Esophagus squamous epithelium (tissue), 4 donors: ENCODE measurements at regions not wholly inside any gene's neighbourhood (a gene's known extent, or its start where the extent isn't known, plus 50 kb on each side); places are given as distances from the start of the nearest gene placed in this dataset.
"Not testable (repeated sequence)": the region's sequence is repeated elsewhere in the genome, so short reads cannot be mapped to it uniquely, and the experiment has no call there.

ENCODE experiments used
- CTCF ChIP-seq, 6 experiments: fragments of 450-650 bp in 4 of 6; fragments of 200-600 bp in 2 of 6; sonication (generic) in 2 of 6; IDR thresholded peaks; one replicate each; pipeline ENCODE4 v1.5.1; 2016 to 2019; ENCODE audit warnings: antibody characterized with exemption in 6 of 6, mild to moderate bottlenecking in 4 of 6, moderate library complexity in 4 of 6
- POLR2A ChIP-seq, 4 donors: fragments of 450-650 bp; IDR thresholded peaks; one replicate each; pipeline ENCODE4 v1.6.1; 2017; ENCODE audit warnings: antibody characterized with exemption in 4 of 4, mild to moderate bottlenecking in 4 of 4, moderate library complexity in 3 of 4

DNA sequence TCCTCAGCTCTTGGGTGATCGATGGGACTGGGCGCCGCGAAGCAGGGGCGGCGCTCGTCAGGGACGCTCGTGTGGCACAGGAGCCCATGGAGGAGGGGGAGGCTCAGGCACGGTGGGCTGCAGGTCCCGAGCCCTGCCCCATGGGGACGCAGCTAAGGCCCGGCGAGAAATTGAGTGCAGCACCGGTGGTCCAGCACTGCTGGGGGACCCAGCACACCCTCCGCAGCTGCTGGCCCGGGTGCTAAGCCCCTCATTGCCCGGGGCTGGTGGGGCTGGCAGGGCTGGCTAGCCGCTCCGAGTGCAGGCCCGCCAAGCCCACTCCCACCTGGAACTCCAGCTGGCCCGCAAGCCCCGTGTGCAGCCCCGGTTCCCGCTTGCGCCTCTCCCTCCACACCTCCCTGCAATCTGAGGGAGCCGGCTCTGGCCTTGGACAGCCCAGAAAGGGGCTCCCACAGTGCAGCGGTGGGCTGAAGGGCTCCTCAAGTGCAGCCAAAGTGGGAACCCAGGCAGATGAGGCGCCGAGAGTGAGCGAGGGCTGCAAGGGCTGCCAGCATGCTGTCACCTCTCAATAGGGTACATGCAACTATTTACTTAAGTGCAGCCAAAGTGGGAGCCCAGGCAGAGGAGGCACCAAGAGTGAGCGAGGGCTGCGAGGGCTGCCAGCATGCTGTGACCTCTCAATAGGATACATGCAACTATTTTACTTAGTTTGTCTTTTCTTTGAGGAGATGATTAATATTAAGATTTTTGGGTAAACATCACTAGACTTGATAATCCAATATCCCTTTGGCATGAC lies 619.8 kb upstream of the IGFBP7 start:
- not testable (repeated sequence) for TF ChIP-seq CTCF, POLR2A (IDR thresholded peaks at IDR 0.05)
